ENCODE measurements at regions not wholly inside any gene's neighbourhood (a gene's known extent, or its start where the extent isn't known, plus 50 kb on each side); places are given as distances from the start of the nearest gene placed in this dataset.
A peak's percentile ranks its signal among the peaks of the same experiment; 100 is the strongest.
"Not testable (repeated sequence)": the region's sequence is repeated elsewhere in the genome, so short reads cannot be mapped to it uniquely, and the experiment has no call there.

DNA sequence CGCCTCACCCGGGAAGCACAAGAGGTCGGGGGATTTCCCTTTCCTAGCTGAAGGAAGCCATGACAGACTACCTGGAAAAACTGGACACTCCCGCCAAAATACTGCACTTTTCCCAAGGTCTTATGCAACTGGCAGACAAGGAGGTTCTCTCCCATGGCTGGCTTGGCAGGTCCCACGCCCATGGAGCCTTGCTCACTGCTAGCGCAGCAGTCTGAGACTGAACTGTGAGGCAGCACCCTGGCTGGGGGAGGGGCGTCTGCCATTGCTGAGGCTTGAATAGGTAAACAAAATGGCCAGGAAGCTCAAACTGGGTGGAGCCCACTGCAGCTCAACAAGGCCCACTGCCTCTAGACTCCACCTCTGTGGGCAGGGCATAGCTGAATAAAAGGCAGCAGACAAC is 92.1 kb downstream of the C4BPA start:
- not testable (repeated sequence) for DNase-seq (ENCODE audit: insufficient read length, low spot score); FAIRE-seq

DNA sequence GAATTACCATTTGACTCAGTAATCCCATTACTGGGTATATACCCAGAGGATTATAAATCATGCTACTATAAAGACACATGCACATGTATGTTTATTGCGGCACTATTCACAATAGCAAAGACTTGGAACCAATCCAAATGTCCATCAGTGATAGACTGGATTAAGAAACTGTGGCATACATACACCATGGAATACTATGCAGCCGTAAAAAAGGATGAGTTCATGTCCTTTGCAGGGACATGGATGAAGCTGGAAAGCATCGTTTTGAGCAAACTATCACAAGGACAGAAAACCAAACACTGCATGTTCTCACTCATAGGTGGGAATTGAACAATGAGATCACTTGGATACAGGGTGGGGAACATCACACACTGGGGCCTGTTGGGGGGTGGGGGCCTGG is 97.5 kb downstream of the C4BPA start:
- not testable (repeated sequence) for FAIRE-seq

DNA sequence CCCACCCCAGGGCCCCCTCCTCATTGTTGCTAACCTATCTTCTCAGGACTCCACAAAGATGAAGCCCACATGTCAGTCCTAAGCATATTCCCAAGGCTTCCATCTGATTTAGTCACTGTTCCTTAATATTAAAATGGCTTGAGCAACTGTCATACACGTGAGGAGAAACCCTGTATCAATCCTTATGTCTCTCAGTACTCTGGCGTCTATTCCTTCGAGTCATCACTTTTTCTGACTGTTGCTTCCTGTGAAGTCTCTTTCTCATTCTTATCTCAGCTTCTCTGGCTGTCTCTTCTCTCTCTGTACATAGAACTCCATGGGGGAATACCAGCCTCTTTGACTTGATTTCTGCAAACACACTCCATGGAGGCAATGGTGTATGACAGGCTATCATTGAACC is 98.4 kb downstream of the C4BPA start:
- no peak for TF ChIP-seq POU2F2 (IDR thresholded peaks at IDR 0.05; ENCODE audit: low read depth, low read length)
- FAIRE-seq (no peak), DNase-seq (ENCODE audit: insufficient read length, low spot score) (no peak)

More for the DNA sequence above, 97.5 kb downstream of the C4BPA start:
- DNase-seq (ENCODE audit: insufficient read length, low spot score), result not testable (repeated sequence)

DNA sequence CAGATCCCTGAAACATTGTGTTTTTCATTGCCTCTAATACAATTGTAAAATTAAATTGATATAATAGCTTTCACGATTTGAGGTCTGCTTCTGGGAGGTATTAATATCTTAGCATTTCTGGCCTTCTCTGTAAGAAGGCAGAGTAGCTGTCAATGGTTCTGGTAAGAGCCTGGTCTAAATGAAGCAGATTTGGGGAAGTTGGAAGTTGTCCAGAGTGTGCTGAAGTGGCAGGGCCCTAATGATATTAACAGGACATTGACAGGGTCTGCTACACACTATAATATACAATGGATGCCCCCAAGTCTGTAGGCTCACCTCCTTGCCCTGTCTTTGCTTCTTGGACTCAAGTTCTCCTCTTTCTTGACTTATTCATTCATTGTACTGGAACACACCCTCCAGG is 99.5 kb downstream of the C4BPA start:
- no peak for DNase-seq (ENCODE audit: insufficient read length, low spot score)
- no peak for FAIRE-seq
- TF ChIP-seq POLR2A (IDR thresholded peaks at IDR 0.05; ENCODE audit: low read depth, low read length) (no peak), TAF1 (IDR thresholded peaks at IDR 0.05; ENCODE audit: low read depth, low read length) (no peak), PAX5 (IDR thresholded peaks at IDR 0.05; ENCODE audit: insufficient read depth, low read length, severe bottlenecking) (no peak), SPI1 (IDR thresholded peaks at IDR 0.05; ENCODE audit: low read depth, low read length) (no peak), POU2F2 (IDR thresholded peaks at IDR 0.05; ENCODE audit: low read depth, low read length) (no peak), POLR2AphosphoS5 (IDR thresholded peaks at IDR 0.05; ENCODE audit: low read depth, low read length) (no peak)

DNA sequence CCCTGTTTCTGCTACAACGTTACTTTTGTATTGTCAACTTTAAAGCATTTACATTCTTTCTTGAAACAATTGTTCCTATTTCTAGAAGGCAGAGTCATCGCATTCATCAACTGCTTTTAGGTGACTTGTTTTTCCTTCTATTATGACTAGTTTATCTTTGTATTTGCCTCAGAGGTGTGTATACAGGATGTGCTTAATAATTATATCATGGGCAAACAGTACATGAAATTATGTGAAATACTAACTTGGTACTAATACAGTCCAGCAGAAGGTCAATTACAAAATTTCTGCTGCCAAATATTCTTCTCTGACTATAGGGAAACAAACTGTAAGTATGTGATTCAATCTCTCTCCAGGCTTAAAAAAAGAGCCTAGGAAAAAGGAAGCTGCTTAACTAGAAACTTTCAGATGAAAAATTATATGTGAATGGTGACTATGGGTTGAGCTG is 101.6 kb downstream of the C4BPA start:
- no peak for DNase-seq (ENCODE audit: insufficient read length, low spot score)
- TF ChIP-seq POLR2AphosphoS5 (IDR thresholded peaks at IDR 0.05; ENCODE audit: low read depth, low read length) (no peak), PAX5 (IDR thresholded peaks at IDR 0.05; ENCODE audit: insufficient read depth, low read length, severe bottlenecking) (no peak), SPI1 (IDR thresholded peaks at IDR 0.05; ENCODE audit: low read depth, low read length) (no peak), TAF1 (IDR thresholded peaks at IDR 0.05; ENCODE audit: low read depth, low read length) (no peak), POLR2A (IDR thresholded peaks at IDR 0.05; ENCODE audit: low read depth, low read length) (no peak), POU2F2 (IDR thresholded peaks at IDR 0.05; ENCODE audit: low read depth, low read length) (no peak)
- FAIRE-seq, result no peak

DNA sequence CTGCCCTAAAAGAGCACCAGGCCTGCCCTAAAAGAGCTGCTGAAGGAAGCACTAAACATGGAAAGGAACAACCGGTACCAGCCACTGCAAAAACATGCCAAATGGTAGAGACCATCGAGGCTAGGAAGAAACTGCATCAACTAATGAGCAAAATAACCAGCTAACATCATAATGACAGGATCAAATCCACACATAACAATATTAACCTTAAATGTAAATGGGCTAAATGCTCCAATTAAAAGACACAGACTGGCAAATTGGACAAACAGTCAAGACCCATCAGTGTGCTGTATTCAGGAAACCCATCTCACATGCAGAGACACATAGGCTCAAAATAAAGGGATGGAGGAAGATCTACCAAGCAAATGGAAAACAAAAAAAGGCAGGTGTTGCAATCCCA is 104.7 kb downstream of the C4BPA start:
- DNase-seq (ENCODE audit: insufficient read length, low spot score); FAIRE-seq: not testable (repeated sequence)

DNA sequence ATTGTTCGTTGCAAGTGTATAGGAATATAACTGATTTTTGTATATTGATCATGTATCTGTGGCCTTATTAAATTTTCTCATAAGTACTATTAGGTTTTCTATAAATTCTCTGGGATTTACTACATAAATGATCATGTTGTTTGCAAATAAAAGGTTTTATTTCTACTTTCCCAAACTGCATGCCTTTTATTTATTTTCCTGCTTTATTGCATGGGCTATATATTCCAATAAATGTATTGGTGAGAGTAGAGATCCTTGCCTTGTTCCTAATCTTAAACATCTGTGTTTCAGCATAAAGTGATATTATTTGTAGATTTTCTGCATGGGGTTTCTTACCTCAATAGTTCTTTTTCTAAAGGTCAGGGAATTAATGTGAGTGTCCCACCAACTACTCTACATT is 107.0 kb upstream of the CD55 start:
- TF ChIP-seq SPI1 (IDR thresholded peaks at IDR 0.05; ENCODE audit: low read depth, low read length) (no peak), POLR2AphosphoS5 (IDR thresholded peaks at IDR 0.05; ENCODE audit: low read depth, low read length) (no peak), POU2F2 (IDR thresholded peaks at IDR 0.05; ENCODE audit: low read depth, low read length) (no peak), POLR2A (IDR thresholded peaks at IDR 0.05; ENCODE audit: low read depth, low read length) (no peak), PAX5 (IDR thresholded peaks at IDR 0.05; ENCODE audit: insufficient read depth, low read length, severe bottlenecking) (no peak)
- DNase-seq (ENCODE audit: insufficient read length, low spot score), result no peak
- FAIRE-seq, result no peak

DNA sequence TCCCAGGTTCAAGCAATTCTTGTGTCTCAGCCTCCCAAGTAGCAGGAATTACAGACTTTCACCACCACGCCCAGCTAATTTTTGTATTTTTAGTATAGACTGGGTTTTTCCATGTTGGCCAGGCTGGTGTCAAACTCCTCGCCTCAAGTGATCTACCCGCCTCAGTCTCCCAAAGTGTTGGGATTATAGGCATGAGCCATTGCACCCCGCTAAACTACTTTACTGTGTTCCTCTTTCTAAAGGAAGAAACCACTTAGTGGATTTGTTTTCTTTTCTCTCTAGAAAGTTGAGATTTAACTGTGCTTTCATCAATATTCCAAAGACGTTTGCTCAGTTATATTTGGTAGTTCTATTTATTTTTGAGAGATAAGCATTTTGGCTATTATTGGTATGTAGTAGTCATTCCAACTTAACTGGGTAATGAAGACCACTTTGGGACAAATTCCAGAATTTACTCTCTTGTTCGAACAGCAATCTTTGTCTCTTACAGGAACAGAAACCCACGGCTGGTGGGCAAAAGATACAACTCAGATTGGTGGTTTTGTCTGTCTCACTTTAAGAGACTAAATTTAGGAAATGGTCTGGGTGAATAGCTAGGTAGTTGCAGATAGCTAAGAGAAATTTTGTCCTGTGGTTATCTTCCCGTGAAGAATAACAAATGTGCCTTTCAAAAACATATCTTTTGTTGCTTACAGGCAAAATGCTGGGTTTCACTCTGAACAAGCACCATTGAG is 103.5 kb upstream of the CD55 start:
- DNase-seq (ENCODE audit: insufficient read length, low spot score) (no peak), FAIRE-seq (peak; percentile 81)

DNA sequence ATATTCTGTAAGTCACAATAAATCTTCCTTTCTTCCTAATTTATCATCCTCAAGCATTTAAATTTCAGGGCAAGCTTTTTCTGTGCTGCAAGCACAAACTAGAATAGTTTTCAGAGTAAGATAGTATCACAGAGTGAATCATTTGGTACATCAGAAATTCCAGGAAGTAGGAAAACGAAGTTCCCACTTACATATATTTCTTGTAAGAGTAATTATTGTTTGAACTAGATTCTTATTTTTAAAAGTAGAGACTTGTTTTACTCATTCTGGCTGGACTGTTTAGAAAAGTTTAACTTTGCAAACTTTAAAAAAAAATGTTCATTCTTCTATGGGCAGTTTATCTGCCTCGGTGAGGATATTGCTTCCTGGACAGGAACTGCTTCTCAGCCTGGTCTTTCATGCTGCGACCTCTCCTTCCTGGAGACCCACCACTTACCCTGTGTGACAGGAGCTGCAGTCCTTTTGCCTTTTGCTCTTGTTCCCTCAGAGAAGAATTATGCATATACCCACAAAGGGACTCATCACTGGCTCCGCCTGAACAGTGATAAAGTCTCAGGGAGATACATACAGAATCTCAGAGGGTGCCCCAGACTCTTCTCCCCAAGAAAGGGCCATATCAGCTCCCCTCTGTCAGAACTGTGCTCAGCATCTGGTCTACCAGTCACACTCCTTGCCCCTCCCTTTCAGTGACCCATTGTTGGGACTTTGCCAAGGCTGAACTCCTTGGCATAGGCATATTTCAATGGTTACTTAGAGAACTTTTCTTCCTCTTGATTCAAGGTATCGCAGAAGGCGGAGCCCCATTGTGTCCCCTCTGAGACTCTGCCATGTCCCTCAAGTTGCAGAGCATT is 102.7 kb upstream of the CD55 start:
- TF ChIP-seq POU2F2 (IDR thresholded peaks at IDR 0.05; ENCODE audit: low read depth, low read length) (no peak), POLR2A (IDR thresholded peaks at IDR 0.05; ENCODE audit: low read depth, low read length) (no peak), PAX5 (IDR thresholded peaks at IDR 0.05; ENCODE audit: insufficient read depth, low read length, severe bottlenecking) (no peak), TAF1 (IDR thresholded peaks at IDR 0.05; ENCODE audit: low read depth, low read length) (no peak), SPI1 (IDR thresholded peaks at IDR 0.05; ENCODE audit: low read depth, low read length) (no peak), POLR2AphosphoS5 (IDR thresholded peaks at IDR 0.05; ENCODE audit: low read depth, low read length) (no peak)
- DNase-seq (ENCODE audit: insufficient read length, low spot score), result no peak
- FAIRE-seq, result no peak

More for the DNA sequence above, 103.5 kb upstream of the CD55 start:
- TF ChIP-seq POU2F2 (IDR thresholded peaks at IDR 0.05; ENCODE audit: low read depth, low read length), result no peak
- TF ChIP-seq SPI1 (IDR thresholded peaks at IDR 0.05; ENCODE audit: low read depth, low read length), result peak; percentile 57

DNA sequence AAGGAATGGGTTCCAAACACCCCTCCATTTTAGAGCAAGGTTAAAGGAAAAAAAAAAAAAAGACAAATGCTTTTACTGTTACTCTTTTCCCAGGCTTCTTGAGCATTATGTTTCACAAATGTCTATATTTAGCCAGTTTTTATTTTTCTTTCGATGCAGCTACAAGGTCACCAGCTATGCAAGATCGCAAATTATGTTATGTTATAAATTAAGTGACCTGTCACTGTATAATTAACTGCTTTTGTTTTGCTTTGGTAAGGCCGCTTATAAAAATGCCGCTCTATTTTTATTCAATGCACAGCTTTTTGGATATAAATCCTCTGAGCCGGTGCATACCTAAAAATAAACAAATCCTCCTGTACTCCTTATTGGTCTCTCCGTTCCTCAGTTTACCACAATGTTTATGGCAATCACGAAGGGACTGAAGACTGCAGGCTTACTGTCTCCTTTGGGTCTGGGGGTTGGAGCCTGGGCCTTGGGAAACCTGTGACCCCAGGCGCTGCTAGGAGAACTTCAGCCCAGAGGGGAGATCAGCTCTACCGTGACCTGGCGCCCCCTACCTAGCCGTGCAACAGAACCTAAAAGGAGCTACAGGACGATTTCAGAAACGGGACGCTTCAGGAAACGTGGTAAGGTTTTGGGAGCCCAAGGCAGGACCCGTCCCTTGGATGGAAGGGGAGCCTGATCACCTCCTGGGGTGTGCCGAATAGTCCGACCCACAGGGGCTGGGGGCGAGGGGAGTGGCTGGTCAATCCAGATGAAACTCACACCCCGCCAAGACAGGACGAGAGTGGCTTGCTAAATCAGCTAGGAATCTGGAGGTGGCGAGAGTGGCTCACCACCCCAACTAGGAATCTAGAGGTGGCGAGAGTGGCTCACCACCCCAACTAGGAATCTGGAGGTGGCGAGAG is 101.2 kb upstream of the CD55 start:
- TF ChIP-seq POLR2AphosphoS5 (IDR thresholded peaks at IDR 0.05; ENCODE audit: low read depth, low read length) (no peak), PAX5 (IDR thresholded peaks at IDR 0.05; ENCODE audit: insufficient read depth, low read length, severe bottlenecking) (no peak), TAF1 (IDR thresholded peaks at IDR 0.05; ENCODE audit: low read depth, low read length) (no peak)
- FAIRE-seq, result no peak

More for the DNA sequence above, 101.2 kb upstream of the CD55 start:
- DNase-seq (ENCODE audit: insufficient read length, low spot score), result no peak
